Left renal cortex interstitium (tissue), 4 donors: ENCODE measurements at regions not wholly inside any gene's neighbourhood (a gene's known extent, or its start where the extent isn't known, plus 50 kb on each side); places are given as distances from the start of the nearest gene placed in this dataset.
A peak's percentile ranks its signal among the peaks of the same experiment; 100 is the strongest.

Experiments
- DNase-seq, 4 donors: peaks; one replicate each; pipeline ENCODE4 v3.0.0-alpha.2; 2013; ENCODE audit warnings: low read depth in 4 of 4, low spot score in 2 of 4, missing footprints in 1 of 4

DNA sequence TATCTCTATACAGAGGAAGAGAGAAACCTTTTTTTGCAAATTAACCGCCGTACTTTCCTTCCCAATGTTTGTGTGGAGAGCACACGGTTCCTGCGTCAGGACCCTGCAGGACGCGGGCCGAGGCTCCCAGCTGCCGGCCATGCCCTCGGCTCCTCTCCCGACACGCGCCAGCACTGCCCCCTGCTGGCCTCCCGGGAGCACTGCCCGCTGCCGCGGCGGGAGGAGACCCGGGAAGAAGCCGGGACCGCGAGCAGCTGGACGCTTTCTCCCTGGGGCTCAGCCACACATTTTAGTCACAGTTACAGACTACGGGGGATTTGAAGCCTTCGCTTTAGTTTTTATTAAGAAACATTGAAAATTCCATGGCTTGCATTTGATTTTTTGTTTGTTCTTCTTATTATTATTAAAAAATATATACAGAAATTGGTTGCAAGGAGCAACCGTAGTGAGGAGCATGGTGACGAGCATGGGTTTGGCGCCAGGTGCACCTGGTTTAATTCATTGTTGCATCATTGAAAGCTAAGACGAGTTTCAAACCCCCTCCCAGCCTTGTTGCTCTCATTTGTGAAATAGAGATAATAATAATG is 401.2 kb downstream of the GALR1 start:
- DNase-seq: peak in 3 of 4 donors; percentile 22 to 52 (median 29)

DNA sequence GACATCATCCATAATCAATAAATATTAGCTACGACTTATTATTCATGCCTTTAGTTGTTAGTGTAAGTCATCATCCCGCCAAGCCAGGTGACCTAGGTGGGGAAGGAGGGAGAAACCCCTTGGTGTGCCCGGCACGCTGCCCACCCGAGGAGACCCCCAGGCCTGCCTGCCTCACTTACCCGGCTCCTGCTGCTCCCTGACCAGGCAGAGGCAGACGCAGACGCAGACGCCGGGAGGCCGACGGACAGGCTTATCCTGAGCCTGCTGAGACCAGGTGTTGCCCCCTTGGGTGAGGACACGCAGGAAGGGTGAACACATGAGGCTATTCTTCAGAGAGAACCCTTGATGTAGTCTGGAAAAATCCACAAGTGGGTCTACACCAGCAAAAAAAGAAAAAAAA is 401.8 kb downstream of the GALR1 start:
- DNase-seq: no peak

DNA sequence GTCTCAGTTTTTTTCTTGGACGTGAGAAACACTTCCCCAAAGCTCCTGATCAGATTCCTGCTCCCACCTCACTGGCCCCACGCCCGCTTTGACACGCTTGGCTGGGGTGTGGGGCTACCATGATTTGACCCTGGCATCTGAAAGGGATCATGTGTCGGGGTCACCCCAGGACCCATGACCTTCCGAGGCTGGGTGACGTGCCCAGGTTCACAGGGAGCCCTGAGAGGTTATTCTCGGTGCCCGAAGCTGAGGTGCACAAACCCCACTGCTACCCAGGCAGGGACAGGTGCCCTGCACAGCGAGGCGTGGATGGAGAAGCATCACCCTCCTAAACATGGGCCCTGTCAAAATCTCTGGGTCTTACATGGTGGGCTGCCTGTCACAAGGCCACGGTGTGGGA is 404.1 kb downstream of the GALR1 start:
- DNase-seq: no peak

DNA sequence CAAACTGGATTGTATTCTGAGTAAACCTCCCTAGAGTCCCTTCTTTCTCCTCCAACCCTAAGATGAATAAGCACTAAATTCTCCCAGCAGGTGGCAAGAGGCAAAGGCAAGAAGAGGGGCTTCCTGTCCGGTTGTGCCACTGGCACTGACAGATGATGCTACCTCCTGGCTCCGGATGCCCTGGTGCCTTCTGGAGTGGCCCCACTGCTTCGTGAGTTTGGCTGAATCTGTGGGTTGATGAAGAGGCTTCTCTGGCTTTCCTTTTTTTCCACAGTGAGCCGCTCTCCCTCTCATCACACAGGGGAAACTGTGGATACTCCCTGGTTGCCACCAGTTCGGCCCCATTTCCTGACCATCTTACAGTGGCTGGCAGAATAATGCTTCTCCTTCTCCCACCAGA is 404.7 kb downstream of the GALR1 start:
- no peak for DNase-seq

DNA sequence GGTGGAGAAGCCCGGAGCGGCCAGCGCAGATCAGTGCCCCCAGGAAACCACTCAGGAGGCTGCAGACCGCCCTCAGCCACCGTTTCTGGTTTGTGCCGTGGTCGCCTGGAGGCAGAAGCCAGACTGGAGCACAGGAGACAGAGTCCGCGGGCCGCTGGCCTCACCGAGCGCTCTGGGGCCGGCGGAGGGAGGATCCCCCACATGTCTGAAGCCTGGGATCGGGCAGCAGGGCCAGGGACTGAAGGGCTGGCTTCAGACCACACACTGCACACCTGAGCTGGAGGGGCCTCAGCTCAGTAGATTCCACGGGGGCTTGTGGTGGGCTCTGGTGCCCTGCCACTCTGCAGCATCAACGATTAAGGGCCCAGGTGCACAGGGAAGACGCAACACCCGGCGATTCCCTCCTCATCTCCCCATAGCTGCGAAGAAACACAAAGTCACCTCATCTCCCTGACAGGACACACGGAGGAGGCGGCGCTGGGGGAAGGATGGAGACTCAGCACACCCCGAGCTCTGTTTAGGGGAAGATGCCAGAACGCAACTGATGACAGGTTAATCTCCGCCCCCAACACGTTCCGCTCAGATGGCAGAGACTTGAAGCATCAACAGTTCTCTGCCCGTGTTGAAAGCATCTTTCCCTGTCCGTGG is 408.1 kb downstream of the GALR1 start:
- DNase-seq: no peak

DNA sequence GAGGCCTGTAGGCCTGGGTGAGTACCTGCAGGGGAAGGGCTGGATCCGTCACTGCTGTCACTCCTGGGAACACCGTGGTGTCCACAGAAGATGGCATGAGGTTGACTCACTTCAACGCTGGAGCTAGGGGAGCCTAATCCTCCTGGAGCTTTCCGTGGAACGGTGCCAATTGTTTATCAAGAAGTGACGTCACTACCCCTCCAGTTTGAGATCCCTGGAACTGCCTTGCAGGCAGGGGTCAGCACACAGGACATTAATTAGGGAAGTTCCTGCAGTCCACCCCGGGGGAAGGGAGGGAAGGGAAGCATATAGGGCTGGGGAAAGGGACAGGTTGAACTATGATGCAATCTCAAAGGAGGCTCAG is 408.6 kb downstream of the GALR1 start:
- no peak for DNase-seq

DNA sequence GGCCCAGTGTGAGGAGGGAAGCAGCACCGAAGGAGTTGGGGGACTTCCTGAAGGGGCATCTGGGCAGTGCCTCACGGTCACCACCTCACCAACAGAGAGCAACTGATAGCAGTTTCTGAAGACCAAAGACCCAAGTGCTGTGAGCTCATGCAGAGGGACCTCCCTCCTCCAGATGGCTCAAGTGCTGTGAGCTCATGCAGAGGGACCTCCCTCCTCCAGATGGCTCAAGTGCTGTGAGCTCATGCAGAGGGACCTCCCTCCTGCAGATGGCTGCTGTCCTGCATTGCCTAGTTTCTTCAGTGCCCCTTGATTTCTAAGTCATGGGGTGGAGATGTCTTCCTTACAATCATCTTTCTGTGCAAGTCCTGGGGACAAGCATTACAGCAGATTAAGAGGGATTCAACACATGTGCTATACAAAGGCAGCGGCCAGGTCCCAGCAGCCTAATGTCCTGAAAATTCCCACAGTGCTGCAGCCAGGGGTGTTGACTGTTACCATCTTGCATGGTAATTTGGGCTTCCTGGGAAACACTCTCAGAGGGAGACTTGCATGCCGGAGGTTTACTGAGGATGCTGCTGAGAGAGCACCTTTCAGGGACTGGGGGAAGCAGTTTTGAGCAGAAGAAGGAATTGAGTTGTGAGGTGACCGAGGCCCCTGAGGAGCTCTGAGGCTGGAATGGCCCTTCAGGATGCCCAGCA is 409.3 kb downstream of the GALR1 start:
- no peak for DNase-seq

DNA sequence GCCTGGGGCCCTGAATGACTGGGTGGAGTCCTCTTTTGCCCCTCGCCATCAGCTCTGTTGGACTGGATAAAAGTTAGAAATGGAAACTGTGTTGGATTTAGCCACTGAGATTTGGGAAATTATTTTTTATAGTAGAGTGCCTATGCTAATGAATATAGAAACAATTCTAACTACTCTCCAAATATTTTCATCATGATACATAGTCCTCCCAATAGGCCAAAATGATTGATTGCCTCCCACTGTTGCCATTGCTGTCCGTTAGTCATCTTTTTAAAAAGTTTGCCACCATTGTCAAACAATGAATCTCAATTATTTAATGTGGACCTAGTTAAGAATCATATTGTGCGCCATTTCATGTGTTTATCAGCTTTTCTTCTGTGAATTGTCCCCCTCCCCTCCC is 417.0 kb downstream of the GALR1 start:
- no peak for DNase-seq

DNA sequence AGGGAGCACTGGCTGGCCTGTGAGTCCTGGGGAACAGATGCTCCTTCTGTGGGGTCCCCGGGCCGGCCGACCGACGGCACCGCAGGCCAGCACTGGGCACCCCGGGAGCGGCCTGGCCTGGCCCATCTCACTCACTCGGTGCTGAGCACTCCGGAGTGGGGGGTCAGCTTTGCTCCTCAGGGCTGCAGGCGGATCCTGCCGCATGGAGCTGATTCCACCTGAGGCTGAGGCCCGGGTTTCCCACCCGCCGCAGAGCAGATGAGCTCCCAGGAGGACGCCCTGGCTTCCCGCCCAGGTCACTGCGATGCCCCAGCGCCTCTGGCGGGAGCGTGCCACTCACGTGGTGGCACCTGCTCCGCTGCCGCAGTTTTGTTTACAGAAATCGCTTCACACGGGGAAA is 418.6 kb downstream of the GALR1 start:
- no peak for DNase-seq

DNA sequence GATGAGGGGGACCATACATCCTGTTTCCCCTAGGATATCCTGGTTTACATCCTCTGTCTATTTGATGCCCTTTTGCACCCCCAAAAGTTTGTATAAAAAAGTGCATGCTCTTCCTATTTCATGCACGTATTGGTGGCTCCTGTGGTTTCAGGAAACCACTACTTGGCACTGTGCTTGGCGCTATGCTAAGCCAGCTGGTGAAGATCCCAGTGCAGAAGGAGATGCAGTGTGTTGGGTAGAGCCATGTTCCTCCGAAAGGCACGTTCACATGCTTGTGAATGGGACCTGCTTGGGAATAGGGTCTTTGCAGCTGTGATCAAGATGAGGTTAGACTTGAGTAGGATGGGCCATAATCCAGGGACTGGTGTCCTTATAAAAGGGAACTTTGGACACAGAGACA is 419.7 kb downstream of the GALR1 start:
- DNase-seq: no peak

DNA sequence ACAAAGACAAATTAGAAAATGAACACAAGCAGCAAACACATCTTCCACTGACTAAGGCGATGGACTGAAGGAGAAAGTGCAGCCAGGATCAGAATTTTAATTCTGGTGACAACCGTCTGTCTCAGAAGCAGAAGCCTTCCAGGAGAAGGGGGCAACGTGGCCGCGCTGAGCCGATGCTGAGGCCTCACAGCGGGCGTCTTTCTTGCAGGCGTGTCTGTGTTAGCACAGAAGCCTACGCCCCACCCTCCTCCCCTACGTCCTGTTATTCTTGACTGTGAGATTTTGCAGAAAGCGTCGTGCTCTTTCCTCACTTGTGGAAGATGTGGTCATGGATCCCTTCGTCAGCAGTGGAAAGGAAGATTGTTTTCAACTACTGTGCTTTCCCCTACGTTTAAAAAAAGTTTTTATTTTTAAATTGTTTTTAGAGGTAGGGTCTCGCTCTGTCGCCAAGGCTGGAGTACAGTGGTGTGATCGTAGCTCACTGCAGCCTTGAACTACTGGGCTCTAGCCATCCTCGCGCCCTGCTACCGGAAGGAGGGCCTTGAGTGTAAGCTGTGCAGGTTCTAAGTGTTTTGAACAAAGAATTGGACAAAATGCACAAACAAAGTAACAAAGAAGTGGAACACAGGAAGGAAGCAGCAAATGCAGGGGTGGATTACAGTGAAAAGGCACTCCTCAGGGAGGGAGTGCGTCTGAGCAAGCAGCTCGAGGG is 422.0 kb downstream of the GALR1 start:
- DNase-seq: no peak

DNA sequence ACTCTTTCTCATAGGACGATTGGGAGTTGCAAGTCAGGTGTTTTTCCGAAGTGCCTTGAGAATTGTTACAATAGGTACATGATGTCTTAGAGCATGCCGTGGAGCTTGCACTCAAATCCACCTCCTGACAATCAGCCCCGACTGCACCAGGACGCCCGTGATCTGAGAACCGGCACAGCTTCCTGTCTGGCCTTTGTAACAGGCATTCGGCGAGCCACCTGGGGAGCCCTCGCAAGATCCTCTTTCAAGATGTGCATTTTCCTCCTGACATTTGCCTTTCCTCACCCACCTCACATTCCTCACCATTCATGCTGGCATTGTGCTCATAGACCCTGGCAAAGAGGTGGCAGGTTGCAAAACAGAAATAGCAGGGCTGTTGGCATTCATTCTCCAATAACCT is 427.3 kb downstream of the GALR1 start:
- DNase-seq: no peak

DNA sequence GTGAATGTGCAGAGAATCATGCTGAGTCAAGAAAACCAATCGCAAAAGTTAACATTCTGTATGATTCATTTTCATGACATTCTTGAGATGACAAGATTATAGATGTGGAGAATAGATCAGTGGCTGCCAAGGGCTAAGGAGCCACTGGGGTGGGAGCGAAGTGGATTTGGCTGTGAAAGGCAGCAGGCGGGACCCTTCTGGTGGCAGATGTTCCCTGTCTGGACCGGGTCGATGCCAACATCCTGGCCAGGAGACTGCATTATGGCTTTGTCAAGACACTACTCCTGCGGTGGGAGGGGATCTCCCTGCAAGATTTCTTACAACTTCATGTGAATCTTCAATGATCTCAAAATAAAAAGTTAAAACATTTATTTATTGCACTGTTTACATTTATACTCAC is 427.9 kb downstream of the GALR1 start:
- no peak for DNase-seq

DNA sequence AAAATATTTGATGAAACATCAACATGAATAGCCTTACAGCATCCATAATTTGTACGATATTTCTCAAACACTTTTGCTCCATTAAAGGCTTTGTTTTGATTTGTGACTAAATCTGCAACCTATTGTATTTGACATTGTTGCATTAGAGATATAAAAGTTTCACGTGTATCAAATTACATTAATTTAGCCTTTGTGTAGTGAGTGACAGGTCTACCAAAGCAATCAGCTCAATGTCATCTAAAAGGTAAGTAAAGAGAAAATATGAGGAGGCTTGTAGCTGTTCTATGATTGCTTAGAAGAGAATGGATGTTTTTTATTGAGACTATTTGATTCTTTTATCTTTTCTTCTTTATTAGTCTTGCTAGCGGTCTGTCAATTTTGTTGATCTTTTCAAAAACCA is 430.2 kb downstream of the GALR1 start:
- no peak for DNase-seq

DNA sequence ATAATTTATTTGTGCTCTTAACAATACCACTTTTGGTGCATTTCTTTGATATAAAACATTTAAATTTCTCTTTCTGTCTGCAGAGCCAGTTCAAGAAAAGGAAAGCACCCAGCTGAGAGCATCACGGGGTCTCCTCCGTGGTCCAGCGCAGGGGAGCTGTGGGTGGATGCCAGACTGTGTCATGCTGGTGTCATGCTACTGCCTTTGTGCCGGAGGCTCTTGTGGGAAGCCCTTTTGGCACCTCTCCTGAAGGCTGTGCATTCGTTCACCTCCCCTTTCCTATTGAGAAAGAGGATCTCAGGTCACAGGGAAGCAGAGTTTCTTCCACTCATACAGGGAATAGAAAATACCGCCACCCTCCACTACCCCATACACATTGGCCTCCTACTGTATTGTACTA is 450.4 kb downstream of the GALR1 start:
- no peak for DNase-seq

DNA sequence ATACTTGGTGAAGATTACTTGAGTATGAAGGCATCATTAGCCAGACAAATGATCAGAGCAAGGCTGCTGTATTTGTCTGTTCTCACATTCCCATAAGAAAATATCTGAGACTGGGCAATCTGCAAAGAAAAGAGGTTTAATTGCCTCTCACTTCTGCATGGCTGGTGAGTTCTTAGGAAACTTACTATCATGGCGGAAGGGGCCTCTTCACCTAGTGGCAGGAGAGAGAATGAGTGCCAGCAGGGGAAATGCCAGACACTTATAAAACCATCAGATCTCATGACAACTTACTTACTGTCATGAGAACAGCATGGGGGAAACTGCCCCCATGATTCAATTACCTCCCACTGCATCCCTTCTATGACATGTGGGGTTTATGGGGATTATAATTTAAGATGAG is 452.3 kb downstream of the GALR1 start:
- no peak for DNase-seq

DNA sequence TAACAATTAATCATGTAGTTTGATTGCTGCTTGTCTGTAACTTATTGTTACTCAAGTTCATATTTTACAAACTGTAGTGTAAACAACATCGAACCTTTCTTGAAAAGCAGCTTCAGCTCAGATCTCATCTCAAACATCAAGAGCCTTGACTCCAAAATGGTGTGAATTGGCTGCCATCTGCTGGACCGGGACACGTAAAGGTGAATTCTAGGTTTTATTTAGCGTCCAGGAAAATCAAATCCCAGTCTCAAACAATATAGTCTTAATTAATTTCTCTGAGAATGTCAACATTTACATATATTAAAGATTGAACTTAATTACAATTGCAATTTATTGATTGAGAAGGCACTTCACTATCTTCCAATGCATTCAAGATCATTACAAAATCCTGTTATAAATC is 453.0 kb downstream of the GALR1 start:
- DNase-seq: peak in 1 of 4 donors; percentile 23

DNA sequence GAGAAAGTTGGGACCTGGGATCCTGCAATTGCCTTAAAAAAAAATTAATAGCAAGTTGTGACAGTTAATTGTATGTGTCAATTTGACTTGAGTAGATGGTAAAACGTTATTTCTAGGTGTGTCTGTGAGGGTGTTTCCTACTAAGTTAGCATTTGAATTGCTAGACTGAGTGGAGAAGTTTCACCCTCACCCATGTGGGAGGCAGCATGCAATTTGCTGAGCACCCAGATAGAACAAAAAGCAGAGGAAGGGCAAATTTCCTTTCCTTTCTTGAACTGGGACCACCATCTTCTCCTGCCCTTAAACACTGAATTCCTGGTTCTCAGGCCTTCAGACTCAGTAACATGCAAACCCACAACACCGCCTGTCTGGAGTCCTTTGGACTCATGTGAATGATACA is 455.7 kb downstream of the GALR1 start:
- no peak for DNase-seq

DNA sequence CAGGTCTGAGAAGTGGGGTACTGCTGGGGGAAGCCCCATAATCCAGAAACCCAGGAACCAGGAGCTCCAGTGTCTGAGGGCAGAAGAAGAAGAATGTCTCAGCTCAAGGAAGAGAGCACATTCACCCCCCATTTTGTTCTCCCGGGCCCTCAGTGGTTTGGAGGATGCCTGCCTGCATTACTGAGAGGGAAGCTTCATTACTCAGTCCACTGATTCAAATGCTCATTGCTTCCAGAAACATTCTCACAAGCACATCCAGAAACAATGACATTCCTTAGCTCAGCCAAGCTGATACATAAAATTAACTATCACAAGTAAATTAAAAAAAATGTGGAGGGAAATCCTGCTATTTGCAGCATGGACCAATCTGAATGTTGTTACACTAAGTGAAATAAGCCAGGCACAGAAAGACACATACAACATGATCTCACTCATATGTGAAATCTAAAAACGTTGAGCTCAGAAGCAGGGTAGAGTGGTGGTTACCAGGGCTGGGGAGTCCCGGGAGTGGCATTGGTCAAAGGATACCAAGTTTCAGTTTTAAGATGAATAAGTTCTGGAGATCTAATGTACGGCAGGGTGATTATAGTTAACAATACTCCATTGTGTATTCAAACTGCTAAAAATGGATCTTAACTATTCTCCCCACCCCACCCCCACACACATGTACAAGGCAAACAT is 459.3 kb downstream of the GALR1 start:
- DNase-seq: no peak

DNA sequence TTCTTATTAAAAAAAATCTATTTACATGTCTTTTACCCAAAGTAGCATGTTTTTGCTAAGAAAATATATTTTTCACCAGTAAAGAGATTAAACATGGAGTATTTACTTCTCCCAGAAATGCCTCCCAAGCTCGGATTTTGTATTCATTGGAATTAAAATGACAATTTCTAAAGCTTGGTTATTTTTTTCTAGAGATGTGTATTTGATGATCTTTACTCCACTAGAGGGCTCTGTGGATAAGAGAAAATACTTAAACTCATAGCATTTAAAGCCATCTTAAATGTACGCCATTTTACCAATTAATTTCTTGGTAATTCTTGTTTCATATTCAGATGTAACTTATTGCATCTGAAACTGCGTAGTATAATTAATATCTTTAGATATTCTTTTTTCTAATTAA is 461.4 kb downstream of the GALR1 start:
- DNase-seq: no peak

DNA sequence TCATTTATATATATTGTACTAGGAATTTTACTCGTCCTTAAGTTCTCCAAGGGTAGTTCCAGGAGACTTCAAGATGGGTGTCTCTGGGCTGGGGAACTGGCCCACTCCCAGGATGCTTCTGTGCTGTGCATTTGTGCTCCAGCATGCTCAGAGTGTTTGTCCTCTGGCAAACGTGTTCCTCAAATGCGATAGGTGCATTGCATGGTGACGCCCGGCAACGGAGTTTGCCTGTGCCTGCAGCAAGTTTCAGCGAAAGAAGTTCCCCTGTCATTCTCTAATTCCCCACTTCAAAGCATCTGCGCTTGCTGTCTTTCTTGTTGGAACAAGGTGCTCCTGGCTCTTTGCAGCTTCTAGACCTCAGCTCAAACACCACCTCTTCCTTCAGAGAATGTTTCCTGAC is 465.1 kb downstream of the GALR1 start:
- DNase-seq: no peak
